Transverse colon (tissue), 4 donors: ENCODE measurements at regions not wholly inside any gene's neighbourhood (a gene's known extent, or its start where the extent isn't known, plus 50 kb on each side); places are given as distances from the start of the nearest gene placed in this dataset.

Source experiments
- DNase-seq: peaks from one replicate; pipeline ENCODE4 v3.0.0-alpha.2; 2019
- H3K27ac ChIP-seq, 4 donors: fragments of 200-600 bp; sonication (generic); 2 replicates each; pipeline ENCODE4 v1.5.1; 2016 to 2018; ENCODE audit warnings: inconsistent platforms in 4 of 4
- H3K27me3 ChIP-seq: fragments of 200-600 bp; sonication (generic); 2 replicates; pipeline ENCODE4 v1.5.1; 2017; ENCODE audit warnings: inconsistent platforms
- H3K36me3 ChIP-seq, 4 donors: fragments of 200-600 bp; sonication (generic); 2 replicates each; pipeline ENCODE4 v1.5.1; 2017 to 2019; ENCODE audit warnings: inconsistent platforms in 4 of 4
- H3K4me1 ChIP-seq, 4 donors: fragments of 200-600 bp; sonication (generic); 2 replicates each; pipeline ENCODE4 v1.5.1; 2017 to 2020; ENCODE audit warnings: inconsistent platforms in 4 of 4
- H3K4me3 ChIP-seq, 4 donors: fragments of 200-600 bp; sonication (generic); 1 replicate in 1 of 4; 2 replicates in 3 of 4; pipeline versions ENCODE4 v1.5.1 to v1.6.1; 2017 to 2019; ENCODE audit warnings: inconsistent platforms in 4 of 4
- H3K9me3 ChIP-seq, 2 donors: fragments of 200-600 bp; sonication (generic); 2 replicates each; pipeline ENCODE4 v1.5.1; 2017 to 2019; ENCODE audit warnings: inconsistent platforms in 2 of 2
- EP300 ChIP-seq: sonication (generic); formaldehyde crosslinking; IDR thresholded peaks from one replicate; pipeline ENCODE4 v1.6.1; 2017; ENCODE audit warnings: antibody characterized with exemption, low read depth
- POLR2A ChIP-seq: fragments of 450-650 bp; IDR thresholded peaks from one replicate; pipeline ENCODE4 v1.6.1; 2016; ENCODE audit warnings: antibody characterized with exemption, mild to moderate bottlenecking, moderate library complexity
- POLR2AphosphoS5 ChIP-seq, 3 donors: sonication (generic); formaldehyde crosslinking; IDR thresholded peaks; one replicate each; pipeline ENCODE4 v1.6.1; 2016; ENCODE audit warnings: antibody characterized with exemption in 3 of 3
- WGBS, 2 donors: methylation state at CpG; one replicate each; pipeline ENCODE4 v1.1.5; 2018; ENCODE audit warnings: low coverage in 1 of 2; 5-methylcytosine and 5-hydroxymethylcytosine counted together
- in situ Hi-C, 4 donors: fragments of 200-750 bp; cut with MboI; loops; one replicate each; pipeline versions ENCODE4 v1.15.0 to v1.15.1; 2017; ENCODE audit warnings: low sequenced_read_pairs in 3 of 4, low pct_ligation_motif_present in 1 of 4, low pct_unique_long_range_greater_than_20kb in 1 of 4
- intact Hi-C: fragments of 100-400 bp; cut with DNase I; formaldehyde crosslinking; loops from one replicate; pipeline ENCODE4 v1.15.1; 2023; ENCODE audit warnings: low total_unique reads
- TF ChIP-seq, protein P1 (sequence below), 5 experiments: fragments of 200-600 bp in 3 of 5; fragments of 450-650 bp in 2 of 5; sonication (generic) in 3 of 5; IDR thresholded peaks; 1 replicate in 2 of 5; 2 replicates in 3 of 5; pipeline ENCODE4 v1.5.1; 2016 to 2017; ENCODE audit warnings: antibody characterized with exemption in 5 of 5, inconsistent platforms in 3 of 5, mild to moderate bottlenecking in 2 of 5, moderate library complexity in 1 of 5

- no peak overlapping the region for H3K4me3 ChIP-seq
- no peaks in the 10 kb centered on the region for H3K36me3 ChIP-seq
- in situ Hi-C loops: loop anchor here in 2 of 4 donors (10.0 to 25.0 kb wide), 2 partner anchors 281 to 353 kb away; no protein-coding TSS in a partner anchor
- no peaks in the 10 kb centered on the region for H3K27me3 ChIP-seq
- TF ChIP-seq POLR2AphosphoS5 (IDR thresholded peaks at IDR 0.05): peak in 1 of 3 donors; percentile 20
- no peak for TF ChIP-seq EP300
- no peak overlapping the region for H3K27ac ChIP-seq
- DNase-seq: no peak
- H3K4me1 ChIP-seq: no peaks in the 10 kb centered on the region
- no peaks in the 10 kb centered on the region for H3K9me3 ChIP-seq
- intact Hi-C loops: no loop called here
- 67% methylated on average over 4 of the region's 4 CpGs; no CpG with 5 or more reads in 1 of the 2 donors for WGBS, 2 donors
Measured at GRCh38 chr11:100581318-100581717, 105.8 kb upstream of the ARHGAP42 start.

- Histone ChIP-seq H3K9me3 (no peaks in the 10 kb centered on the region), H3K27me3 (no peaks in the 10 kb centered on the region), H3K4me3 (no peak overlapping the region), H3K27ac (no peak overlapping the region), H3K36me3 (no peaks in the 10 kb centered on the region), H3K4me1 (no peaks in the 10 kb centered on the region)
- WGBS, 2 donors: 65 to 83% methylated on average over 3 of the region's 3 CpGs
- DNase-seq: no peak
- no peak for TF ChIP-seq EP300
- no peak for TF ChIP-seq POLR2AphosphoS5 (IDR thresholded peaks at IDR 0.05)
- TF ChIP-seq, protein P1, sequence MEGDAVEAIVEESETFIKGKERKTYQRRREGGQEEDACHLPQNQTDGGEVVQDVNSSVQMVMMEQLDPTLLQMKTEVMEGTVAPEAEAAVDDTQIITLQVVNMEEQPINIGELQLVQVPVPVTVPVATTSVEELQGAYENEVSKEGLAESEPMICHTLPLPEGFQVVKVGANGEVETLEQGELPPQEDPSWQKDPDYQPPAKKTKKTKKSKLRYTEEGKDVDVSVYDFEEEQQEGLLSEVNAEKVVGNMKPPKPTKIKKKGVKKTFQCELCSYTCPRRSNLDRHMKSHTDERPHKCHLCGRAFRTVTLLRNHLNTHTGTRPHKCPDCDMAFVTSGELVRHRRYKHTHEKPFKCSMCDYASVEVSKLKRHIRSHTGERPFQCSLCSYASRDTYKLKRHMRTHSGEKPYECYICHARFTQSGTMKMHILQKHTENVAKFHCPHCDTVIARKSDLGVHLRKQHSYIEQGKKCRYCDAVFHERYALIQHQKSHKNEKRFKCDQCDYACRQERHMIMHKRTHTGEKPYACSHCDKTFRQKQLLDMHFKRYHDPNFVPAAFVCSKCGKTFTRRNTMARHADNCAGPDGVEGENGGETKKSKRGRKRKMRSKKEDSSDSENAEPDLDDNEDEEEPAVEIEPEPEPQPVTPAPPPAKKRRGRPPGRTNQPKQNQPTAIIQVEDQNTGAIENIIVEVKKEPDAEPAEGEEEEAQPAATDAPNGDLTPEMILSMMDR (IDR thresholded peaks at IDR 0.05): no peak
- no peak for TF ChIP-seq POLR2A
- in situ Hi-C loops: loop anchor here in 2 of 4 donors (10.0 to 25.0 kb wide), 2 partner anchors 278 to 350 kb away; no protein-coding TSS in a partner anchor
- intact Hi-C loops: no loop called here
Measured at GRCh38 chr11:100584201-100584985, 102.7 kb upstream of the ARHGAP42 start.

DNA sequence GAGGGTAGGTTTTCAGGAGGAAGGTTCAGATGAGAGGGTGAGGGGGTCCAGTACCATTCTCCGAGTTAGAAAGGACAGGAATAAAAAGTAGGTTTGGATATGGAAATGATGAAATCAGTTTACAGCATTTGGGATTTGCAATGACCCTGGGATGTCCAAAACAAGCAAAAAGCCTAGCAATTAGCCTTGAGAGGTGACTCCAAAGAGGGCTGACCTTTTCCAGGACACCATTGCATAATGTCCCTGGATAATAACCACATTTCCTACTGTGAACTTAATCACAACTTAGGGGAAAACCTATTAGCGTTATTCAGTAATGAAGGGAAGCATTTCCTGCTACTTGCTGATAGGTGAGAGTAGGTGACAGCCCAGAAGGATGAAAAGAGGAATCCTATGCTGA lies 101.4 kb upstream of the ARHGAP42 start:
- in situ Hi-C loops: loop anchor here in 2 of 4 donors (10.0 to 25.0 kb wide), 2 partner anchors 277 to 349 kb away; no protein-coding TSS in a partner anchor
- no peaks in the 10 kb centered on the region for H3K9me3 ChIP-seq

DNA sequence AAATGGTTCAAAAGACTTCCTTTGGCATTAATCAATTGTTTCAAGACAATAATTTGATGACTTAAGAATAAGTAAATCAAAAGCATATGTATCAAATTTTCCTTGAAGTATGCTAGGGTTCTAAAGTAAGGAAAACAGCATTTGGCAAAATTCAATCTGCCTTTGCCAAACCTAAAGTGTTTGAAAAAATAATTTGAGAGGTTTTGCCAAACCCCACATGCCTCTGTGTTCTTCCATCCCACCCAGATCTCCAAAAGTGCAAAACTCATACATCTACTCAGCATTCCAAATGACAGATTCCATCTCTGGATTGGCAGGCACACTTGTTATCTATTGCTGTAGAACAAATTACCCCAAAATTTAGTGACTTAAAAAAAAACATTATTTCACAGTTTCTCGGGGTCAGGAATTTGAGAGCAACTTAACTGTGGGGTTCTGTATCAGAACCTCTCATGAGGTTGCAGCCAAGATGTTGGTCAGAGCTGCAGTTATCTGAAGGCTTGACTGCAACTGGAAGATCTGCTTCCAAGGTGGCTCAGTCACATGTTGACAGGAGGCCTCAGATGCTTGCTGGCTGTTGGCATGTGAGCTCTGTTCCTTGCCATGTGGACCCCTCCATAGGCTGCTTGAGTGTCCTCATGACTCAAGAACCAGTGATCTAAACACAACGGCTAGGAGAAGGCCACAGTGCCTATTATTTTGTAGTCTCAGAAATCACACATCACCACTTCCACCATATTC lies 100.6 kb upstream of the ARHGAP42 start:
- Histone ChIP-seq H3K4me1 (no peaks in the 10 kb centered on the region), H3K27ac (no peak overlapping the region), H3K27me3 (no peaks in the 10 kb centered on the region), H3K9me3 (no peaks in the 10 kb centered on the region), H3K36me3 (no peaks in the 10 kb centered on the region), H3K4me3 (no peak overlapping the region)
- 79 to 81% methylated on average over 2 of the region's 2 CpGs for WGBS, 2 donors
- DNase-seq: no peak
- no peak for TF ChIP-seq POLR2AphosphoS5 (IDR thresholded peaks at IDR 0.05)
- in situ Hi-C loops: loop anchor here in 2 of 4 donors (10.0 to 25.0 kb wide), 2 partner anchors 276 to 348 kb away; no protein-coding TSS in a partner anchor
- intact Hi-C loops: no loop called here

More for the DNA sequence above, 101.4 kb upstream of the ARHGAP42 start:
- DNase-seq: no peak
- Histone ChIP-seq H3K36me3 (no peaks in the 10 kb centered on the region), H3K4me1 (no peaks in the 10 kb centered on the region), H3K4me3 (no peak overlapping the region), H3K27me3 (no peaks in the 10 kb centered on the region), H3K27ac (no peak overlapping the region)
- intact Hi-C loops: no loop called here
- TF ChIP-seq, protein P1 (IDR thresholded peaks at IDR 0.05): no peak
- TF ChIP-seq POLR2AphosphoS5 (IDR thresholded peaks at IDR 0.05): peak in 1 of 3 donors; percentile 44
- no peak for TF ChIP-seq POLR2A
- TF ChIP-seq EP300: no peak
- 58 to 66% methylated on average over 1 to 2 of the region's 2 CpGs for WGBS, 2 donors
